HG02763 (cell line): ENCODE measurements at regions not wholly inside any gene's neighbourhood (a gene's known extent, or its start where the extent isn't known, plus 50 kb on each side); places are given as distances from the start of the nearest gene placed in this dataset.

Experiments used
- ATAC-seq: cut with Tn5 transposase; IDR thresholded peaks from one replicate; pipeline ENCODE4 v1.9.1; 2021; ENCODE audit warnings: mild to moderate bottlenecking, moderate library complexity; ENCODE audit not compliant: unreplicated experiment

- no peak for ATAC-seq
Measured at GRCh38 chr14:49994951-49995561, 102.2 kb downstream of the ARF6 start.

GRCh38 chr14:49997991-49998390 lies 105.1 kb downstream of the ARF6 start:
- no peak for ATAC-seq

- peak; percentile 46 for ATAC-seq
Measured at GRCh38 chr14:49999146-49999761, 106.4 kb downstream of the ARF6 start.

GRCh38 chr14:49999826-50000379 lies 107.0 kb downstream of the ARF6 start:
- ATAC-seq = no peak

- ATAC-seq = no peak
Measured at GRCh38 chr14:50000380-50001150, 107.7 kb downstream of the ARF6 start.

GRCh38 chr14:50001151-50001998 lies 108.5 kb downstream of the ARF6 start:
- ATAC-seq = no peak

GRCh38 chr14:50001999-50002925 lies 109.4 kb downstream of the ARF6 start:
- no peak for ATAC-seq

- no peak for ATAC-seq
Measured at GRCh38 chr14:50002926-50003212, 110.0 kb downstream of the ARF6 start.

GRCh38 chr14:50003213-50004021 lies 110.5 kb downstream of the ARF6 start:
- peak; percentile 56 for ATAC-seq

- ATAC-seq = no peak
Measured at GRCh38 chr14:50006141-50006540, 110.2 kb downstream of the VCPKMT start.

GRCh38 chr14:50007123-50007903 lies 109.1 kb downstream of the VCPKMT start:
- no peak for ATAC-seq

GRCh38 chr14:50008562-50008961 lies 107.8 kb downstream of the VCPKMT start:
- ATAC-seq = no peak

- no peak for ATAC-seq
Measured at GRCh38 chr14:50008974-50009373, 107.4 kb downstream of the VCPKMT start.

- no peak for ATAC-seq
Measured at GRCh38 chr14:50010752-50011151, 105.6 kb downstream of the VCPKMT start.

GRCh38 chr14:50011242-50011641 lies 105.1 kb downstream of the VCPKMT start:
- ATAC-seq = no peak

GRCh38 chr14:50012644-50013043 lies 103.7 kb downstream of the VCPKMT start:
- no peak for ATAC-seq

- ATAC-seq = no peak
Measured at GRCh38 chr14:50013198-50013918, 103.0 kb downstream of the VCPKMT start.

- ATAC-seq = no peak
Measured at GRCh38 chr14:50013934-50014333, 102.4 kb downstream of the VCPKMT start.
